GM18498 (cell line): ENCODE measurements at regions not wholly inside any gene's neighbourhood (a gene's known extent, or its start where the extent isn't known, plus 50 kb on each side); places are given as distances from the start of the nearest gene placed in this dataset.
A peak's percentile ranks its signal among the peaks of the same experiment; 100 is the strongest.
"Not testable (repeated sequence)": the region's sequence is repeated elsewhere in the genome, so short reads cannot be mapped to it uniquely, and the experiment has no call there.

Experiments used
- ATAC-seq: cut with Tn5 transposase; IDR thresholded peaks from one replicate; pipeline ENCODE4 v1.9.1; 2021; ENCODE audit warnings: mild to moderate bottlenecking, moderate library complexity; ENCODE audit not compliant: unreplicated experiment

- ATAC-seq = no peak
Observed at GRCh38 chr5:41995193-41995592, 70.1 kb downstream of the FBXO4 start.

- ATAC-seq = no peak
Observed at GRCh38 chr5:42001673-42002072, 76.6 kb downstream of the FBXO4 start.

- ATAC-seq = not testable (repeated sequence)
Observed at GRCh38 chr5:42003852-42004251, 78.8 kb downstream of the FBXO4 start.

- peak; percentile 81 for ATAC-seq
Observed at GRCh38 chr5:42005561-42006153, 80.6 kb downstream of the FBXO4 start.

GRCh38 chr5:42013561-42013960, 88.5 kb downstream of the FBXO4 start:
- ATAC-seq = no peak

GRCh38 chr5:42015254-42015653, 90.2 kb downstream of the FBXO4 start:
- ATAC-seq = no peak

- no peak for ATAC-seq
Observed at GRCh38 chr5:42015681-42016080, 90.6 kb downstream of the FBXO4 start.

- ATAC-seq = no peak
Observed at GRCh38 chr5:42020788-42021530, 95.9 kb downstream of the FBXO4 start.

- no peak for ATAC-seq
Observed at GRCh38 chr5:42021923-42022322, 96.8 kb downstream of the FBXO4 start.

GRCh38 chr5:42022383-42022972, 97.4 kb downstream of the FBXO4 start:
- ATAC-seq = no peak

GRCh38 chr5:42026446-42026845, 101.4 kb downstream of the FBXO4 start:
- no peak for ATAC-seq

- no peak for ATAC-seq
Observed at GRCh38 chr5:42032137-42032536, 107.1 kb downstream of the FBXO4 start.

- ATAC-seq = no peak
Observed at GRCh38 chr5:42035526-42035925, 110.4 kb downstream of the FBXO4 start.

- no peak for ATAC-seq
Observed at GRCh38 chr5:42036379-42036778, 111.3 kb downstream of the FBXO4 start.

- no peak for ATAC-seq
Observed at GRCh38 chr5:42037379-42037932, 112.4 kb downstream of the FBXO4 start.

- no peak for ATAC-seq
Observed at GRCh38 chr5:42043400-42043799, 118.3 kb downstream of the FBXO4 start.

- peak; percentile 94 for ATAC-seq
Observed at GRCh38 chr5:42057254-42057690, 132.2 kb downstream of the FBXO4 start.

- ATAC-seq = no peak
Observed at GRCh38 chr5:42059291-42059690, 134.2 kb downstream of the FBXO4 start.

- ATAC-seq = no peak
Observed at GRCh38 chr5:42059778-42060464, 134.8 kb downstream of the FBXO4 start.

- no peak for ATAC-seq
Observed at GRCh38 chr5:42061121-42061520, 136.0 kb downstream of the FBXO4 start.

- ATAC-seq = no peak
Observed at GRCh38 chr5:42064821-42065220, 139.7 kb downstream of the FBXO4 start.
